GM10266 (cell line): ENCODE measurements at regions not wholly inside any gene's neighbourhood (a gene's known extent, or its start where the extent isn't known, plus 50 kb on each side); places are given as distances from the start of the nearest gene placed in this dataset.

Experiments used
- DNase-seq: peaks from one replicate; pipeline ENCODE4 v3.0.0; 2012; ENCODE audit errors: extremely low spot score
- CTCF ChIP-seq: IDR thresholded peaks from 2 replicates; pipeline ENCODE4 v1.5.1; 2012; ENCODE audit warnings: mild to moderate bottlenecking, low read depth; ENCODE audit not compliant: control insufficient read depth, insufficient read depth; ENCODE audit errors: missing control alignments

GRCh38 chr7:21044913-21045568, 258.4 kb upstream of the SP8 start:
- TF ChIP-seq CTCF = no peak
- DNase-seq = no peak

- no peak for DNase-seq
- TF ChIP-seq CTCF = no peak
These were observed 265.2 kb upstream of the SP8 start for GRCh38 chr7:21051865-21052264.

GRCh38 chr7:21054427-21055112, 267.9 kb upstream of the SP8 start:
- DNase-seq = no peak
- TF ChIP-seq CTCF = no peak

DNA sequence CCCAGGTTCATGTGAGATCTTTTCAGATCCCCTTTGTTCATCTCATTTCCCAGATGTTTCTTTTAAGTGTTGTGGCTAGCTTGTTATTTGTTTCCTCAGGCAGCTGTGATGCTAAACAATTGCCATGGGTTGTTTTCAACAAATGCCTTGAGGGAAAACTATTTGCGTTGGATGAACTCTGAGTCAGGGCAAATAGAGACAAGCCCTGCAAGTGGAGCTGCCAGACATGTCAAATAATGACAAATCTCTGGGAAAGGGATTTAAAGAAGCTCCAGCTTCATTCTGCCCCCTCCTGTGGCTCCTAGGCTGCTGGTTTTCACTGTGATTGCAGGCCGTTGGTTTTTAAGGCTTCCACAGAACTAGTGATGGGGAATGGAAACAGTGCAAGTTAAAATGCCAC, 272.4 kb upstream of the SP8 start:
- no peak for TF ChIP-seq CTCF
- no peak for DNase-seq

GRCh38 chr7:21063106-21063505, 276.4 kb upstream of the SP8 start:
- no peak for TF ChIP-seq CTCF
- no peak for DNase-seq

DNA sequence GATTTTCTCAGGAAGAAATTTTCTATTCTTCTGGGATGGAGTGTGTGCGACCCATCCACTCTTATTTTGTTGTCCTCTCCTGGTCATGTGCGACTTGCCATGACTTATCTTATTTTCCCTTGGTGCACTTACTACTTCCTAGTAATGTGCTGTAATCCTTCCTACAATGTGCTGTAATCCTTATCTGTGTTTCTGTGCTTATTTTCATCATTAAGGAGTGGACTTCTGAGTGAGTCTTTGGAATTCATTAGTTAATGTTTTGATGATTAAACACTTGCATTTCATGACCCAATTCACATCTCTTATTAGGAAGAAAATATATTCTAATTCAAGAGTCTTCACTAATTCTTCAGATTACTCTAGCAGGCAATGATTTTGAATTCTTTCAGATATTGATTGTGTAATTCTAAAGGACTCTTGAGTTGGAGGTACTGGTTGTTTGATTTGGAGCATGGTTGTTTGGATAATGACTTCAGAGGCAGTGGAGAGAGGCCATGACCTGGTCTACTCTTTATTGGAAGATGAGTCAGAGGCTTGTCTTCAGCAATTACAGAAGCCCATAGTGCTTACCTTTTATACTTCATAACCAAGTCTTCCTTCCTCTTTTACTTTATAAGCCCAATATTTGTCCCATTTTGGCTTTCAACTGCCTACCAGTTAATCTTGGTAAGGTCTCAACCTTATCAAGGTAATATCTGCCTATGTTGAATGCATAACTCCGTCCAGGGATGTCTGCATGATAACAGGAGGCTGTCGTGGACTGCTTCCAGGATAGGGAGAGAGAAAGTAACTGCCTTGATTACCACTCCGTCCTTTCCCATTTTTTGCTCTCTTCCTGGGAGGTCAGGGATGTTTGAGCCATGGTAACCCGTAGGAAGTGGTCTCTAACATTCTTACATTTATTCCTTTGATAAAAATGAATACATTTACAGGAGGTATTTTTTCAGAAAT, 278.3 kb upstream of the SP8 start:
- no peak for TF ChIP-seq CTCF
- DNase-seq = no peak
